K562 (cell line): ENCODE measurements at regions not wholly inside any gene's neighbourhood (a gene's known extent, or its start where the extent isn't known, plus 50 kb on each side); places are given as distances from the start of the nearest gene placed in this dataset.

Source experiments
- PREB ChIP-seq: sonication (generic); formaldehyde crosslinking; IDR thresholded peaks from 2 replicates; pipeline ENCODE4 v1.8.1; 2023; ENCODE audit warnings: mild to moderate bottlenecking, missing genetic modification reagents
- TAF15 ChIP-seq: fragments of 200-400 bp; formaldehyde crosslinking; IDR thresholded peaks from 2 replicates; pipeline ENCODE4 v1.6.1; 2017; ENCODE audit warnings: mild to moderate bottlenecking, low read depth, low read length, moderate library complexity
- TCF7 ChIP-seq: sonication (generic); IDR thresholded peaks from 2 replicates; pipeline ENCODE4 v1.6.1; 2016; ENCODE audit warnings: antibody characterized with exemption, borderline replicate concordance
- ZBTB1 ChIP-seq: sonication (generic); formaldehyde crosslinking; IDR thresholded peaks from 2 replicates; pipeline ENCODE4 v1.8.1; 2023; ENCODE audit warnings: missing genetic modification reagents, low read depth, mild to moderate bottlenecking, borderline replicate concordance
- TF ChIP-seq, protein P1 (sequence below): IDR thresholded peaks from 2 replicates; pipeline ENCODE4 v1.6.1; 2011; ENCODE audit not compliant: insufficient read length; ENCODE audit errors: extremely low read depth
- TF ChIP-seq, protein P2 (sequence below): sonication (generic); formaldehyde crosslinking; IDR thresholded peaks from 2 replicates; pipeline ENCODE4 v1.8.0; 2023; ENCODE audit warnings: mild to moderate bottlenecking, missing genetic modification reagents

- TF ChIP-seq, protein P1, sequence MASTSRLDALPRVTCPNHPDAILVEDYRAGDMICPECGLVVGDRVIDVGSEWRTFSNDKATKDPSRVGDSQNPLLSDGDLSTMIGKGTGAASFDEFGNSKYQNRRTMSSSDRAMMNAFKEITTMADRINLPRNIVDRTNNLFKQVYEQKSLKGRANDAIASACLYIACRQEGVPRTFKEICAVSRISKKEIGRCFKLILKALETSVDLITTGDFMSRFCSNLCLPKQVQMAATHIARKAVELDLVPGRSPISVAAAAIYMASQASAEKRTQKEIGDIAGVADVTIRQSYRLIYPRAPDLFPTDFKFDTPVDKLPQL: no peak
- TF ChIP-seq TCF7: no peak
- no peak for TF ChIP-seq TAF15
- TF ChIP-seq ZBTB1 (CRISPR knock-in tag): no peak
- TF ChIP-seq, protein P2, sequence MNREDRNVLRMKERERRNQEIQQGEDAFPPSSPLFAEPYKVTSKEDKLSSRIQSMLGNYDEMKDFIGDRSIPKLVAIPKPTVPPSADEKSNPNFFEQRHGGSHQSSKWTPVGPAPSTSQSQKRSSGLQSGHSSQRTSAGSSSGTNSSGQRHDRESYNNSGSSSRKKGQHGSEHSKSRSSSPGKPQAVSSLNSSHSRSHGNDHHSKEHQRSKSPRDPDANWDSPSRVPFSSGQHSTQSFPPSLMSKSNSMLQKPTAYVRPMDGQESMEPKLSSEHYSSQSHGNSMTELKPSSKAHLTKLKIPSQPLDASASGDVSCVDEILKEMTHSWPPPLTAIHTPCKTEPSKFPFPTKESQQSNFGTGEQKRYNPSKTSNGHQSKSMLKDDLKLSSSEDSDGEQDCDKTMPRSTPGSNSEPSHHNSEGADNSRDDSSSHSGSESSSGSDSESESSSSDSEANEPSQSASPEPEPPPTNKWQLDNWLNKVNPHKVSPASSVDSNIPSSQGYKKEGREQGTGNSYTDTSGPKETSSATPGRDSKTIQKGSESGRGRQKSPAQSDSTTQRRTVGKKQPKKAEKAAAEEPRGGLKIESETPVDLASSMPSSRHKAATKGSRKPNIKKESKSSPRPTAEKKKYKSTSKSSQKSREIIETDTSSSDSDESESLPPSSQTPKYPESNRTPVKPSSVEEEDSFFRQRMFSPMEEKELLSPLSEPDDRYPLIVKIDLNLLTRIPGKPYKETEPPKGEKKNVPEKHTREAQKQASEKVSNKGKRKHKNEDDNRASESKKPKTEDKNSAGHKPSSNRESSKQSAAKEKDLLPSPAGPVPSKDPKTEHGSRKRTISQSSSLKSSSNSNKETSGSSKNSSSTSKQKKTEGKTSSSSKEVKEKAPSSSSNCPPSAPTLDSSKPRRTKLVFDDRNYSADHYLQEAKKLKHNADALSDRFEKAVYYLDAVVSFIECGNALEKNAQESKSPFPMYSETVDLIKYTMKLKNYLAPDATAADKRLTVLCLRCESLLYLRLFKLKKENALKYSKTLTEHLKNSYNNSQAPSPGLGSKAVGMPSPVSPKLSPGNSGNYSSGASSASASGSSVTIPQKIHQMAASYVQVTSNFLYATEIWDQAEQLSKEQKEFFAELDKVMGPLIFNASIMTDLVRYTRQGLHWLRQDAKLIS: no peak
- no peak for TF ChIP-seq PREB (CRISPR knock-in tag)
Observed at GRCh38 chr16:6573577-6573976, 759.1 kb upstream of the RBFOX1 start (continued).
